ENCODE measurements at regions not wholly inside any gene's neighbourhood (a gene's known extent, or its start where the extent isn't known, plus 50 kb on each side); places are given as distances from the start of the nearest gene placed in this dataset.

DNA sequence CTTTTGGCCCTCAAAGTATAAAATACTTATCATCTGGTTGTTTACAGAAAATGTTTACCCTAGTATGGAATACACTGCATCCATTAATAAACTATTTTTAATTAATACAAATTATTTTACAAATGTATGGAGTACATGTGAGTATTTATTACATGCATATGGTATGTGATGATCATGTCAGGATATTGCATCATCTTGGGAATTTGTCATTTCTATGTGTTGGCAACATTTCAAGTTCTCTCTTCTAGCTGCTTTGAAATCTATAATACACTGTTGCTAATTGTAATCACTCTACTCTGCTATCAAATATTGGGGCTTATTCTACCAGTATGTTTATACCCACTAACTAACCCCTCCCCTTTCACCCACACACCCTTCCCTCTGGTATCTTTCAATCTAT lies 103.9 kb upstream of the THSD7A start:
- Histone ChIP-seq H3K27ac (ENCODE audit: low read depth) (no peak overlapping the region), H3K4me3 (no peak overlapping the region), H2AFZ (no peak overlapping the region), H3K27me3 (ENCODE audit: insufficient read depth) (no peaks in the 10 kb centered on the region), H3K4me1 (ENCODE audit: insufficient read depth) (no peaks in the 10 kb centered on the region), H3F3A (replicated peaks; ENCODE audit: low read depth) (no peaks in the 10 kb centered on the region), H3K79me2 (replicated peaks; ENCODE audit: insufficient read depth) (no peaks in the 10 kb centered on the region), H3K9me2 (ENCODE audit: insufficient read depth) (no peaks in the 10 kb centered on the region), H4K20me1 (replicated peaks; ENCODE audit: insufficient read depth) (no peaks in the 10 kb centered on the region), H3K36me3 (ENCODE audit: insufficient read depth) (no peaks in the 10 kb centered on the region), H3K4me2 (no peak overlapping the region)
- no peaks in the 10 kb centered on the region for H3K27me3 Mint-ChIP-seq (ENCODE audit: insufficient read depth, low read depth, poor library complexity)
- DNase-seq (ENCODE audit: low spot score): no peak
- H3K36me3 Mint-ChIP-seq (ENCODE audit: low read depth): no peaks in the 10 kb centered on the region
- H3K9me3 Mint-ChIP-seq: no peaks in the 10 kb centered on the region
- H3K4me3 Mint-ChIP-seq: no peak overlapping the region
- ATAC-seq: no peak
- TF ChIP-seq, protein P1, sequence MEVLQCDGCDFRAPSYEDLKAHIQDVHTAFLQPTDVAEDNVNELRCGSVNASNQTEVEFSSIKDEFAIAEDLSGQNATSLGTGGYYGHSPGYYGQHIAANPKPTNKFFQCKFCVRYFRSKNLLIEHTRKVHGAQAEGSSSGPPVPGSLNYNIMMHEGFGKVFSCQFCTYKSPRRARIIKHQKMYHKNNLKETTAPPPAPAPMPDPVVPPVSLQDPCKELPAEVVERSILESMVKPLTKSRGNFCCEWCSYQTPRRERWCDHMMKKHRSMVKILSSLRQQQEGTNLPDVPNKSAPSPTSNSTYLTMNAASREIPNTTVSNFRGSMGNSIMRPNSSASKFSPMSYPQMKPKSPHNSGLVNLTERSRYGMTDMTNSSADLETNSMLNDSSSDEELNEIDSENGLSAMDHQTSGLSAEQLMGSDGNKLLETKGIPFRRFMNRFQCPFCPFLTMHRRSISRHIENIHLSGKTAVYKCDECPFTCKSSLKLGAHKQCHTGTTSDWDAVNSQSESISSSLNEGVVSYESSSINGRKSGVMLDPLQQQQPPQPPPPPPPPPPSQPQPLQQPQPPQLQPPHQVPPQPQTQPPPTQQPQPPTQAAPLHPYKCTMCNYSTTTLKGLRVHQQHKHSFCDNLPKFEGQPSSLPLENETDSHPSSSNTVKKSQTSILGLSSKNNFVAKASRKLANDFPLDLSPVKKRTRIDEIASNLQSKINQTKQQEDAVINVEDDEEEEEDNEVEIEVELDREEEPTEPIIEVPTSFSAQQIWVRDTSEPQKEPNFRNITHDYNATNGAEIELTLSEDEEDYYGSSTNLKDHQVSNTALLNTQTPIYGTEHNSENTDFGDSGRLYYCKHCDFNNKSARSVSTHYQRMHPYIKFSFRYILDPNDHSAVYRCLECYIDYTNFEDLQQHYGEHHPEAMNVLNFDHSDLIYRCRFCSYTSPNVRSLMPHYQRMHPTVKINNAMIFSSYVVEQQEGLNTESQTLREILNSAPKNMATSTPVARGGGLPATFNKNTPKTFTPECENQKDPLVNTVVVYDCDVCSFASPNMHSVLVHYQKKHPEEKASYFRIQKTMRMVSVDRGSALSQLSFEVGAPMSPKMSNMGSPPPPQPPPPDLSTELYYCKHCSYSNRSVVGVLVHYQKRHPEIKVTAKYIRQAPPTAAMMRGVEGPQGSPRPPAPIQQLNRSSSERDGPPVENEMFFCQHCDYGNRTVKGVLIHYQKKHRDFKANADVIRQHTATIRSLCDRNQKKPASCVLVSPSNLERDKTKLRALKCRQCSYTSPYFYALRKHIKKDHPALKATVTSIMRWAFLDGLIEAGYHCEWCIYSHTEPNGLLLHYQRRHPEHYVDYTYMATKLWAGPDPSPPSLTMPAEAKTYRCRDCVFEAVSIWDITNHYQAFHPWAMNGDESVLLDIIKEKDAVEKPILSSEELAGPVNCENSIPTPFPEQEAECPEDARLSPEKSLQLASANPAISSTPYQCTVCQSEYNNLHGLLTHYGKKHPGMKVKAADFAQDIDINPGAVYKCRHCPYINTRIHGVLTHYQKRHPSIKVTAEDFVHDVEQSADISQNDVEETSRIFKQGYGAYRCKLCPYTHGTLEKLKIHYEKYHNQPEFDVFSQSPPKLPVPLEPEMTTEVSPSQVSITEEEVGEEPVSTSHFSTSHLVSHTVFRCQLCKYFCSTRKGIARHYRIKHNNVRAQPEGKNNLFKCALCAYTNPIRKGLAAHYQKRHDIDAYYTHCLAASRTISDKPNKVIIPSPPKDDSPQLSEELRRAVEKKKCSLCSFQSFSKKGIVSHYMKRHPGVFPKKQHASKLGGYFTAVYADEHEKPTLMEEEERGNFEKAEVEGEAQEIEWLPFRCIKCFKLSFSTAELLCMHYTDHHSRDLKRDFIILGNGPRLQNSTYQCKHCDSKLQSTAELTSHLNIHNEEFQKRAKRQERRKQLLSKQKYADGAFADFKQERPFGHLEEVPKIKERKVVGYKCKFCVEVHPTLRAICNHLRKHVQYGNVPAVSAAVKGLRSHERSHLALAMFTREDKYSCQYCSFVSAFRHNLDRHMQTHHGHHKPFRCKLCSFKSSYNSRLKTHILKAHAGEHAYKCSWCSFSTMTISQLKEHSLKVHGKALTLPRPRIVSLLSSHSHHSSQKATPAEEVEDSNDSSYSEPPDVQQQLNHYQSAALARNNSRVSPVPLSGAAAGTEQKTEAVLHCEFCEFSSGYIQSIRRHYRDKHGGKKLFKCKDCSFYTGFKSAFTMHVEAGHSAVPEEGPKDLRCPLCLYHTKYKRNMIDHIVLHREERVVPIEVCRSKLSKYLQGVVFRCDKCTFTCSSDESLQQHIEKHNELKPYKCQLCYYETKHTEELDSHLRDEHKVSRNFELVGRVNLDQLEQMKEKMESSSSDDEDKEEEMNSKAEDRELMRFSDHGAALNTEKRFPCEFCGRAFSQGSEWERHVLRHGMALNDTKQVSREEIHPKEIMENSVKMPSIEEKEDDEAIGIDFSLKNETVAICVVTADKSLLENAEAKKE (CRISPR knock-in tag; IDR thresholded peaks at IDR 0.05): no peak
- TF ChIP-seq ZNF331 (CRISPR knock-in tag; IDR thresholded peaks at IDR 0.05; ENCODE audit: low read depth): no peak
- TF ChIP-seq STAT1 (IDR thresholded peaks at IDR 0.05; ENCODE audit: unreplicated experiment): no peak
- TF ChIP-seq, protein P2, sequence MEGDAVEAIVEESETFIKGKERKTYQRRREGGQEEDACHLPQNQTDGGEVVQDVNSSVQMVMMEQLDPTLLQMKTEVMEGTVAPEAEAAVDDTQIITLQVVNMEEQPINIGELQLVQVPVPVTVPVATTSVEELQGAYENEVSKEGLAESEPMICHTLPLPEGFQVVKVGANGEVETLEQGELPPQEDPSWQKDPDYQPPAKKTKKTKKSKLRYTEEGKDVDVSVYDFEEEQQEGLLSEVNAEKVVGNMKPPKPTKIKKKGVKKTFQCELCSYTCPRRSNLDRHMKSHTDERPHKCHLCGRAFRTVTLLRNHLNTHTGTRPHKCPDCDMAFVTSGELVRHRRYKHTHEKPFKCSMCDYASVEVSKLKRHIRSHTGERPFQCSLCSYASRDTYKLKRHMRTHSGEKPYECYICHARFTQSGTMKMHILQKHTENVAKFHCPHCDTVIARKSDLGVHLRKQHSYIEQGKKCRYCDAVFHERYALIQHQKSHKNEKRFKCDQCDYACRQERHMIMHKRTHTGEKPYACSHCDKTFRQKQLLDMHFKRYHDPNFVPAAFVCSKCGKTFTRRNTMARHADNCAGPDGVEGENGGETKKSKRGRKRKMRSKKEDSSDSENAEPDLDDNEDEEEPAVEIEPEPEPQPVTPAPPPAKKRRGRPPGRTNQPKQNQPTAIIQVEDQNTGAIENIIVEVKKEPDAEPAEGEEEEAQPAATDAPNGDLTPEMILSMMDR (conservative IDR thresholded peaks at IDR 0.05; ENCODE audit: low read depth in 2 of 2): no peak
- no peak overlapping the region for H3K27ac Mint-ChIP-seq
- no peaks in the 10 kb centered on the region for H3K4me1 Mint-ChIP-seq

DNA sequence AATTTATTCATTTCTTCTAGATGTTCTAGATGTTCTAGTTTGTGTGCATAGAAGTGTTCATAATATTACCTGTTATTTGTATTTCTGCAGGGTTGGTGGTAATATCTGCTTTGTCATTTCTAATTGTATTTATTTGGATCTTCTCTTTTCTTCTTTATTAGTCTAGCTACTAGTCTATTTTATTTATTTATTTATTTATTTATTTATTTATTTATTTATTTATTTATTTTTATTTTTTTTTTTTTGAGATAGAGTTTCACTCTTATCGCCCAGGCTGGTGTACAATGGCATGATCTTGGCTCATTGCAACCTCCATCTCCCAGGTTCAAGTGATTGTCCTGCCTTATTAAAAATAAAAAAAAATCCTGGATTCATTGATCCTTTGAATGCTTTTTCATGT lies 114.8 kb upstream of the THSD7A start:
- Mint-ChIP-seq H3K4me1 (no peaks in the 10 kb centered on the region; the same call in 2 of the 3 replicates), H3K9me3 (peaks cover 21% of the 10 kb centered on the region), H3K36me3 (ENCODE audit: low read depth) (peaks cover 23% of the 10 kb centered on the region), H3K27ac (no peak overlapping the region), H3K27me3 (ENCODE audit: insufficient read depth, low read depth, poor library complexity) (no peaks in the 10 kb centered on the region), H3K4me3 (no peak overlapping the region)
- ATAC-seq (no peak), DNase-seq (ENCODE audit: low spot score) (no peak)
- no peaks in the 10 kb centered on the region for H3K27me3 ChIP-seq (ENCODE audit: insufficient read depth)
- H2AFZ ChIP-seq: no peak overlapping the region
- H3K9me2 ChIP-seq (ENCODE audit: insufficient read depth): 0 out of 2 replicates have a peak, but pooled peaks cover 9% of the 10 kb centered on the region
- no peaks in the 10 kb centered on the region for H3K36me3 ChIP-seq (ENCODE audit: insufficient read depth)
- no peaks in the 10 kb centered on the region for H3K4me1 ChIP-seq (ENCODE audit: insufficient read depth)
- H3F3A ChIP-seq (replicated peaks; ENCODE audit: low read depth): no peaks in the 10 kb centered on the region
- H3K4me3 ChIP-seq: no peak overlapping the region
- no peak overlapping the region for H3K4me2 ChIP-seq
- no peak overlapping the region for H3K27ac ChIP-seq (ENCODE audit: low read depth)
- no peaks in the 10 kb centered on the region for H4K20me1 ChIP-seq (replicated peaks; ENCODE audit: insufficient read depth)
- no peaks in the 10 kb centered on the region for H3K79me2 ChIP-seq (replicated peaks; ENCODE audit: insufficient read depth)
- TF ChIP-seq EZH2phosphoT487 (IDR thresholded peaks at IDR 0.05; ENCODE audit: unreplicated experiment): no peak
- no peak for TF ChIP-seq EZH2 (IDR thresholded peaks at IDR 0.05; ENCODE audit: low read depth, unreplicated experiment)
- TF ChIP-seq, protein P2 (conservative IDR thresholded peaks at IDR 0.05; ENCODE audit: low read depth in 2 of 2): no peak
- TF ChIP-seq CREB1 (CRISPR knock-in tag; IDR thresholded peaks at IDR 0.05; ENCODE audit: low read depth): no peak
